ENCODE measurements at regions not wholly inside any gene's neighbourhood (a gene's known extent, or its start where the extent isn't known, plus 50 kb on each side); places are given as distances from the start of the nearest gene placed in this dataset.

DNA sequence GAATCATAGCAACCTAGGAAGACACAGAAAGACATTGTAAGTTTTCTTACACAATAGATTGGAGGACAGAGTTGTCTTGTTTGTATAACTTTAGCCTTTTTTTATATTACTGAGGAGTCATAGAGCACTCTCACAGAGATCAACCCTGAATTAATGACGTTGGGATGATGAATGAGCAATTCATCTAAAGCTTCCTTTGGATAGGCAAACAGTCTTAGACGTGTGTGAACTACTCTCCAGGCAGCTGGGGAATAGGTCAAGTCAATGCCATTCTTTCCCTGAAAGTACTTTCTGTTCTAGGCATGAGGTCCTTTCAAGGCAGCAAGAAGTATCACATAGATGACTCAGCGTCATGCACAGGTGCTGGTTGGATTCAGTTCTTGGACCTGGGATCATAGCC is 369.1 kb upstream of the NOVA1 start:
- H3K9ac ChIP-seq (ENCODE audit: low read length): no peak overlapping the region
- no peaks in the 10 kb centered on the region for H3K4me1 ChIP-seq (ENCODE audit: insufficient read depth, low read length)
- H3K36me3 ChIP-seq (ENCODE audit: insufficient read depth, low read length): no peaks in the 10 kb centered on the region
- Mint-ChIP-seq H3K9me3 (ENCODE audit: unreplicated experiment) (no peaks in the 10 kb centered on the region), H3K4me3 (ENCODE audit: unreplicated experiment) (no peak overlapping the region), H3K36me3 (ENCODE audit: low read depth, unreplicated experiment) (no peaks in the 10 kb centered on the region), H3K4me1 (ENCODE audit: low read depth, unreplicated experiment) (no peaks in the 10 kb centered on the region), H3K27me3 (ENCODE audit: low read depth, unreplicated experiment) (no peaks in the 10 kb centered on the region), H3K27ac (ENCODE audit: unreplicated experiment) (no peak overlapping the region)
- no peaks in the 10 kb centered on the region for H3K79me2 ChIP-seq (ENCODE audit: insufficient read depth, low read length)
- TF ChIP-seq EZH2 (IDR thresholded peaks at IDR 0.05; ENCODE audit: insufficient read depth, low read length): no peak
- TF ChIP-seq, protein P1, sequence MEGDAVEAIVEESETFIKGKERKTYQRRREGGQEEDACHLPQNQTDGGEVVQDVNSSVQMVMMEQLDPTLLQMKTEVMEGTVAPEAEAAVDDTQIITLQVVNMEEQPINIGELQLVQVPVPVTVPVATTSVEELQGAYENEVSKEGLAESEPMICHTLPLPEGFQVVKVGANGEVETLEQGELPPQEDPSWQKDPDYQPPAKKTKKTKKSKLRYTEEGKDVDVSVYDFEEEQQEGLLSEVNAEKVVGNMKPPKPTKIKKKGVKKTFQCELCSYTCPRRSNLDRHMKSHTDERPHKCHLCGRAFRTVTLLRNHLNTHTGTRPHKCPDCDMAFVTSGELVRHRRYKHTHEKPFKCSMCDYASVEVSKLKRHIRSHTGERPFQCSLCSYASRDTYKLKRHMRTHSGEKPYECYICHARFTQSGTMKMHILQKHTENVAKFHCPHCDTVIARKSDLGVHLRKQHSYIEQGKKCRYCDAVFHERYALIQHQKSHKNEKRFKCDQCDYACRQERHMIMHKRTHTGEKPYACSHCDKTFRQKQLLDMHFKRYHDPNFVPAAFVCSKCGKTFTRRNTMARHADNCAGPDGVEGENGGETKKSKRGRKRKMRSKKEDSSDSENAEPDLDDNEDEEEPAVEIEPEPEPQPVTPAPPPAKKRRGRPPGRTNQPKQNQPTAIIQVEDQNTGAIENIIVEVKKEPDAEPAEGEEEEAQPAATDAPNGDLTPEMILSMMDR (IDR thresholded peaks at IDR 0.05; ENCODE audit: insufficient read depth, low read depth, low read length): no peak
- H3K9me3 ChIP-seq (ENCODE audit: insufficient read depth, low read depth, low read length): no peaks in the 10 kb centered on the region
- no peak overlapping the region for H3K4me3 ChIP-seq (ENCODE audit: insufficient read depth, low read depth, low read length)
- no peak for FAIRE-seq
- no peak overlapping the region for H3K27ac ChIP-seq (ENCODE audit: low read depth, low read length)
- peak; percentile 19 for DNase-seq (ENCODE audit: low read depth)
- H3K27me3 ChIP-seq (ENCODE audit: insufficient read depth, low read length): no peaks in the 10 kb centered on the region
- no peak overlapping the region for H3K4me2 ChIP-seq (ENCODE audit: low read length)
- no peak overlapping the region for H2AFZ ChIP-seq (ENCODE audit: low read depth, low read length)
- no peaks in the 10 kb centered on the region for H4K20me1 ChIP-seq (ENCODE audit: insufficient read depth, low read length)

DNA sequence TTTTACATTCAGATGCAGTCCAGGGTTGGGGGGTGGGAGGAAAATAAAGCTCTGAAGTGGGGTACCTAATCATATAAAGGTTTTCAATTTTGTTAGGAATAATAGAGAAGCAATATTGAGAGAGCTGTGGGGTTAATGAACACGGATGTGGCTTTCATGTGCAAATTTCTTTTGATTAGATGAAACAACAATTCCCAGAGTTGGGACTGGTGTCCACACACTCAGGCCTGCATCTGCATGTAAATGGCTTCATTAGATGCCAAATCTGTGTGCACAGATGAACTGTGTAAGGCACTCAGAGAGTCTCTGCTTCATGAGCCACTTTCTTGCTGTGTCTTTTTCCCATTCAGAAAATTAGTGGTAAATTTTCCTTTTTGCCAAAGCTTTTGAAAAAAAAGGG is 377.1 kb upstream of the NOVA1 start:
- Histone ChIP-seq H2AFZ (ENCODE audit: low read depth, low read length) (no peak overlapping the region), H3K79me2 (ENCODE audit: insufficient read depth, low read length) (no peaks in the 10 kb centered on the region), H3K4me2 (ENCODE audit: low read length) (no peak overlapping the region), H3K9me3 (ENCODE audit: insufficient read depth, low read depth, low read length) (no peaks in the 10 kb centered on the region), H3K27me3 (ENCODE audit: insufficient read depth, low read length) (no peaks in the 10 kb centered on the region), H4K20me1 (ENCODE audit: insufficient read depth, low read length) (no peaks in the 10 kb centered on the region), H3K9ac (ENCODE audit: low read length) (no peak overlapping the region), H3K36me3 (ENCODE audit: insufficient read depth, low read length) (no peaks in the 10 kb centered on the region), H3K27ac (ENCODE audit: low read depth, low read length) (no peak overlapping the region), H3K4me1 (ENCODE audit: insufficient read depth, low read length) (no peaks in the 10 kb centered on the region), H3K4me3 (ENCODE audit: insufficient read depth, low read depth, low read length) (no peak overlapping the region)
- H3K36me3 Mint-ChIP-seq (ENCODE audit: low read depth, unreplicated experiment): no peaks in the 10 kb centered on the region
- H3K4me3 Mint-ChIP-seq (ENCODE audit: unreplicated experiment): no peak overlapping the region
- H3K27me3 Mint-ChIP-seq (ENCODE audit: low read depth, unreplicated experiment): no peaks in the 10 kb centered on the region
- no peaks in the 10 kb centered on the region for H3K9me3 Mint-ChIP-seq (ENCODE audit: unreplicated experiment)
- no peak overlapping the region for H3K27ac Mint-ChIP-seq (ENCODE audit: unreplicated experiment)
- no peak for DNase-seq (ENCODE audit: low read depth)
- FAIRE-seq: no peak
- no peaks in the 10 kb centered on the region for H3K4me1 Mint-ChIP-seq (ENCODE audit: low read depth, unreplicated experiment)
- TF ChIP-seq, protein P1 (IDR thresholded peaks at IDR 0.05; ENCODE audit: insufficient read depth, low read depth, low read length): no peak
- no peak for TF ChIP-seq EZH2 (IDR thresholded peaks at IDR 0.05; ENCODE audit: insufficient read depth, low read length)

DNA sequence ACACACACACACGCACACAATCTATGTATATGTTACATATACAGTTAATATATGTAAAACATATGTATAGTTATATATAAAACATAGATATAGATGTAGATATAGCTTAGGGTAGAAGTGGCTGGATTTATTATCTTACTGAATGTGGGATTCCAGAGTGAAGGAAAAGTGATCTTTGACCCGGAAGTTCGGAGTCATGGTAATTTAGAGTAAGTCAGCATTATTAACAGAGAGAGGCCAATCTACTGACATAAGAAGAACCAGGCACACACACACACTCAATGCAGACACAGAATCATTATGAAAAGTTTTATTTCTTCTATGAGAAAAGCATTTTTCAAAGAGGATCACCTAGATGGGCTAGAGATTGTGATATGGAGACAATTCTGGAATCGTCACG is 384.2 kb upstream of the NOVA1 start:
- H3K27me3 Mint-ChIP-seq (ENCODE audit: low read depth, unreplicated experiment): peaks cover 2% of the 10 kb centered on the region
- no peaks in the 10 kb centered on the region for H4K20me1 ChIP-seq (ENCODE audit: insufficient read depth, low read length)
- H3K27ac ChIP-seq (ENCODE audit: low read depth, low read length): no peak overlapping the region
- H3K4me3 ChIP-seq (ENCODE audit: insufficient read depth, low read depth, low read length): no peak overlapping the region
- TF ChIP-seq, protein P1 (IDR thresholded peaks at IDR 0.05; ENCODE audit: insufficient read depth, low read depth, low read length): no peak
- no peak for TF ChIP-seq EZH2 (IDR thresholded peaks at IDR 0.05; ENCODE audit: insufficient read depth, low read length)
- DNase-seq (ENCODE audit: low read depth): no peak
- H3K4me3 Mint-ChIP-seq (ENCODE audit: unreplicated experiment): no peak overlapping the region
- no peak for FAIRE-seq
- no peak overlapping the region for H3K27ac Mint-ChIP-seq (ENCODE audit: unreplicated experiment)
- no peaks in the 10 kb centered on the region for H3K4me1 ChIP-seq (ENCODE audit: insufficient read depth, low read length)
- H3K9me3 Mint-ChIP-seq (ENCODE audit: unreplicated experiment): no peaks in the 10 kb centered on the region
- H3K36me3 Mint-ChIP-seq (ENCODE audit: low read depth, unreplicated experiment): no peaks in the 10 kb centered on the region
- H3K9ac ChIP-seq (ENCODE audit: low read length): no peak overlapping the region
- no peaks in the 10 kb centered on the region for H3K27me3 ChIP-seq (ENCODE audit: insufficient read depth, low read length)
- no peaks in the 10 kb centered on the region for H3K79me2 ChIP-seq (ENCODE audit: insufficient read depth, low read length)
- no peaks in the 10 kb centered on the region for H3K9me3 ChIP-seq (ENCODE audit: insufficient read depth, low read depth, low read length)
- H3K36me3 ChIP-seq (ENCODE audit: insufficient read depth, low read length): no peaks in the 10 kb centered on the region
- H2AFZ ChIP-seq (ENCODE audit: low read depth, low read length): no peak overlapping the region
- no peak overlapping the region for H3K4me2 ChIP-seq (ENCODE audit: low read length)
- no peaks in the 10 kb centered on the region for H3K4me1 Mint-ChIP-seq (ENCODE audit: low read depth, unreplicated experiment)
